GM21360 (cell line): ENCODE measurements at regions not wholly inside any gene's neighbourhood (a gene's known extent, or its start where the extent isn't known, plus 50 kb on each side); places are given as distances from the start of the nearest gene placed in this dataset.

Source experiments
- ATAC-seq: cut with Tn5 transposase; IDR thresholded peaks from one replicate; pipeline ENCODE4 v1.9.1; 2021; ENCODE audit warnings: mild to moderate bottlenecking, moderate library complexity; ENCODE audit not compliant: unreplicated experiment

- no peak for ATAC-seq
Observed at GRCh38 chr3:132183811-132184210, 133.4 kb upstream of the ACP3 start.

GRCh38 chr3:132187746-132188145 is 129.5 kb upstream of the ACP3 start:
- no peak for ATAC-seq

- no peak for ATAC-seq
Observed at GRCh38 chr3:132189601-132190000, 127.6 kb upstream of the ACP3 start.

GRCh38 chr3:132196113-132196512 is 121.1 kb upstream of the ACP3 start:
- no peak for ATAC-seq

- ATAC-seq: no peak
Observed at GRCh38 chr3:132198516-132198915, 118.7 kb upstream of the ACP3 start.

GRCh38 chr3:132199451-132199850 is 117.8 kb upstream of the ACP3 start:
- no peak for ATAC-seq

GRCh38 chr3:132202586-132202985 is 114.6 kb upstream of the ACP3 start:
- no peak for ATAC-seq

- no peak for ATAC-seq
Observed at GRCh38 chr3:132203889-132204596, 113.2 kb upstream of the ACP3 start.

GRCh38 chr3:132205609-132206008 is 111.6 kb upstream of the ACP3 start:
- no peak for ATAC-seq

GRCh38 chr3:132209855-132210254 is 107.4 kb upstream of the ACP3 start:
- ATAC-seq: no peak

GRCh38 chr3:132210476-132211346 is 106.5 kb upstream of the ACP3 start:
- no peak for ATAC-seq

- ATAC-seq: no peak
Observed at GRCh38 chr3:132211896-132212295, 105.3 kb upstream of the ACP3 start.

GRCh38 chr3:132218817-132219755 is 98.1 kb upstream of the ACP3 start:
- no peak for ATAC-seq

- no peak for ATAC-seq
Observed at GRCh38 chr3:132220986-132221385, 96.2 kb upstream of the ACP3 start.

GRCh38 chr3:132222868-132223538 is 94.2 kb upstream of the ACP3 start:
- no peak for ATAC-seq

- ATAC-seq: no peak
Observed at GRCh38 chr3:132225664-132226063, 91.5 kb upstream of the ACP3 start.

GRCh38 chr3:132228923-132229322 is 88.3 kb upstream of the ACP3 start:
- ATAC-seq: no peak

- ATAC-seq: no peak
Observed at GRCh38 chr3:132229641-132230040, 87.6 kb upstream of the ACP3 start.

GRCh38 chr3:132230156-132231000 is 86.8 kb upstream of the ACP3 start:
- no peak for ATAC-seq

- ATAC-seq: no peak
Observed at GRCh38 chr3:132231633-132232032, 85.6 kb upstream of the ACP3 start.
